Anterior cingulate cortex (tissue), 58 donors: ENCODE measurements at regions not wholly inside any gene's neighbourhood (a gene's known extent, or its start where the extent isn't known, plus 50 kb on each side); places are given as distances from the start of the nearest gene placed in this dataset.
"Not testable (repeated sequence)": the region's sequence is repeated elsewhere in the genome, so short reads cannot be mapped to it uniquely, and the experiment has no call there.

Source experiments
- DNase-seq, 58 donors: peaks; one replicate each; lab custom pipeline; 2025; lab: John Stamatoyannopoulos, UW

DNA sequence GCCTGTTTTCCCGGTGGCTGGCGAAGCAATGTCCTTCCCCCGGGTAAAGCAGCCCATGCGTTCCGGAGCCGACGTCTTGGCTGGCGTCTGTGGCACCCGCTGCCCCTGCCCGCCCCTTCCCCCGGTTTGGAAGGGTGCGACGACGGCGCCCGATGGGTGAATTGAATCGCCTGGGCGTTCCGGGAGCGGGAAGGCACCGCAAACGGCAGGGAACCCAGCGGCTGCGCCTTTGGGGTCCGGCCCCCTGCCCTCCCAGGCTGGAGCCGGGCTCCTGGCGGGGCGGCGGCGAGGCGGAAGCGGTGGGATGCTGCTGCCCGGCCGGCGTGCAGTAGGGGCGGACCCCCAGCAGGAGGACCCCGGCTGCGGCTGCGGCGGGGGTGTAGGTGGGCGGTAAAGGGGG, 123.6 kb upstream of the RHOU start:
- not testable (repeated sequence) for DNase-seq

DNA sequence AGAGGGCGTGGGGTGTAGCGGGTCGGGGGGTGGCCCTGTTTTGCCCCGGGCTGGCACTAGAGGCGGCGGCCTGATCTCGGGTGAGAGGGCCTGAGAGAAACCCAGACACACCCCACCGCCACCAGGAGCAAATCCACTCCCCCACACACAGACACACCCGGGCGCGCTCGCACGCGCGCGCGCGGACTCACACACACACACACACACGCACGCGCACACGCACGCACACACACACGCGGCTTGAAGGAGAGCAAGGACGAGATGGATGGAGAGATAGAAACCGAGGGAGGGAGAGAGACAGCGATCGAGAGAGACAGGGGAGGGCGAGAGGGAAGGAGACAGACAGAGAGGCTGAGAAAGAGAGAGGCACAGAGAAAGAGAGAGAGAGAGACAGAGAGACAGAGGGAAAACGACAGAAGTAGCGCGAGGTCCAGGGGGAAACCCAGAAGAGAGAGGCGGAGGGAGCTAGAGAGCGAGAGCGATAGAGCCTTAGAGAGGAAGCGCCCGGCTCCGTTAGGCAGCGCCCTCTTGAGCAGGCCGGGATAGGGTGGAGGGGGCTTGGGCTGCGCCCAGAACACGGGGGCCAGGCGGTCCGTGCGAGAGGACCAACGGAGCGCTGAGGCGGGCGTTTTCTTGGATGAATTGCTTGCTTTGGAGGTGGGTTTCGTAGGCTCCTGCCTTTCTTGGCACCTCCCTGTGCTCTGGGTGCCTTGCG, 113.1 kb upstream of the RHOU start:
- DNase-seq, result not testable (repeated sequence)

DNA sequence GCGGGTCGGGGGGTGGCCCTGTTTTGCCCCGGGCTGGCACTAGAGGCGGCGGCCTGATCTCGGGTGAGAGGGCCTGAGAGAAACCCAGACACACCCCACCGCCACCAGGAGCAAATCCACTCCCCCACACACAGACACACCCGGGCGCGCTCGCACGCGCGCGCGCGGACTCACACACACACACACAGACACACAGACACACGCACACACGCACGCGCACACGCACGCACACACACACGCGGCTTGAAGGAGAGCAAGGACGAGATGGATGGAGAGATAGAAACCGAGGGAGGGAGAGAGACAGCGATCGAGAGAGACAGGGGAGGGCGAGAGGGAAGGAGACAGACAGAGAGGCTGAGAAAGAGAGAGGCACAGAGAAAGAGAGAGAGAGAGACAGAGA, 108.8 kb upstream of the RHOU start:
- DNase-seq, result not testable (repeated sequence)

DNA sequence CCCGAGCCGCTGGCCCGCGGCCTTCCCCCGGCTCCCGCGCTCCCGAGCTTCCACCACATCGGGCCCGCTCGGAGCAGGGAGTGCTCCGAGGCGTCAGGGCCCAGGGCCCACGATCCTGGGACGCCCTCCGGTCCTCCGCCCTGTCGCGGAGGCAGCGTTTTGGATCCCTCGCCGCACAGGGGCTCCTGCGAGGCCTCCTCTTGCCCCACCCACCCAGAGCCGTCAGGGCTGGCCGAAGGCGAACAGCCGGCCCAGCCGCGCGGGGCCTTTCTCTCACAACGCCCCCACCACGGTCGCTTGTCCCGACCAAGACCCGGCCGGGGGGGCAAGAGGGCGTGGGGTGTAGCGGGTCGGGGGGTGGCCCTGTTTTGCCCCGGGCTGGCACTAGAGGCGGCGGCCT, 102.4 kb upstream of the RHOU start:
- not testable (repeated sequence) for DNase-seq

DNA sequence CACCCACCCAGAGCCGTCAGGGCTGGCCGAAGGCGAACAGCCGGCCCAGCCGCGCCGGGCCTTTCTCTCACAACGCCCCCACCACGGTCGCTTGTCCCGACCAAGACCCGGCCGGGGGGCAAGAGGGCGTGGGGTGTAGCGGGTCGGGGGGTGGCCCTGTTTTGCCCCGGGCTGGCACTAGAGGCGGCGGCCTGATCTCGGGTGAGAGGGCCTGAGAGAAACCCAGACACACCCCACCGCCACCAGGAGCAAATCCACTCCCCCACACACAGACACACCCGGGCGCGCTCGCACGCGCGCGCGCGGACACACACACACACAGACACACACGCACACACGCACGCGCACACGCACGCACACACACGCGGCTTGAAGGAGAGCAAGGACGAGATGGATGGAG, 100.0 kb upstream of the RHOU start:
- DNase-seq, result peak in 1 of 58 donors; percentile 55

DNA sequence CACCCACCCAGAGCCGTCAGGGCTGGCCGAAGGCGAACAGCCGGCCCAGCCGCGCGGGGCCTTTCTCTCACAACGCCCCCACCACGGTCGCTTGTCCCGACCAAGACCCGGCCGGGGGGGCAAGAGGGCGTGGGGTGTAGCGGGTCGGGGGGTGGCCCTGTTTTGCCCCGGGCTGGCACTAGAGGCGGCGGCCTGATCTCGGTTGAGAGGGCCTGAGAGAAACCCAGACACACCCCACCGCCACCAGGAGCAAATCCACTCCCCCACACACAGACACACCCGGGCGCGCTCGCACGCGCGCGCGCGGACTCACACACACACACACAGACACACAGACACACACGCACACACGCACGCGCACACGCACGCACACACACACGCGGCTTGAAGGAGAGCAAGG, 97.8 kb upstream of the RHOU start:
- DNase-seq, result not testable (repeated sequence)

DNA sequence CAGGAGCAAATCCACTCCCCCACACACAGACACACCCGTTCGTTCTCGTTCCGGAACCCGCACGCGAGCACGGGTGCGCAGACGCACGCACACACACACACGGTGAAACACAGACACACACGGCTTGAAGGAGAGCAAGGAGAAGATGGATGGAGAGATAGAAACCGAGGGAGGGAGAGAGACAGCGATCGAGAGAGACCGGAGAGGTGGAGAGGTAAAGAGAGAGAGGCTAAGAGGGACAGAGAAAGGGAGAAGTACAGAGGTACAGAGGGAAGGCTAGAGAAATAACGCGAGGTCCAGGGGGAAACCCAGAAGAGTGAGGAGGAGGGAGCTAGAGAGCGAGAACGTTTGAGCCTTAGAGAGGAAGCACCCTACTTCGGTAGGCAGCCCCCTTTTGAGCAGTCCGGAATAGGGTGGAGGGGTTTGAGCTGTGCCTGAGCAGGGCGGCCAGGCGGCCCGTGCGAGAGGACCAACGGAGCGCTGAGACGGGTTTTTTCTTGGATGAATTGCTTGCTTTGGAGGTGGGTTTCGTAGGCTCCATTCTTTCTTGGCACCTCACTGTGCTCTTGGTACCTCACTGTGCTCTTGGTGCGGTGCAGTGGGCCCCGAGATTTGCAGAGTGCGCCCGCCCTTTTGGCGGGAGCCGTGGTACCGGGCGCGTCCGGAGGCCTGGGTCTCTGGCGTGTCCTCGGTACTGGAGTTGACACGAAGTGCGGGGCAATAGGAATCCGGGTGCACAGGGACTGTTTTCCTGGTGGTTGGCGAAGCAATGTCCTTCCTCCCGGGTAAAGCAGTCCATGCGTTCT, 88.4 kb upstream of the RHOU start:
- peak in 1 of 58 donors; percentile 9 for DNase-seq

DNA sequence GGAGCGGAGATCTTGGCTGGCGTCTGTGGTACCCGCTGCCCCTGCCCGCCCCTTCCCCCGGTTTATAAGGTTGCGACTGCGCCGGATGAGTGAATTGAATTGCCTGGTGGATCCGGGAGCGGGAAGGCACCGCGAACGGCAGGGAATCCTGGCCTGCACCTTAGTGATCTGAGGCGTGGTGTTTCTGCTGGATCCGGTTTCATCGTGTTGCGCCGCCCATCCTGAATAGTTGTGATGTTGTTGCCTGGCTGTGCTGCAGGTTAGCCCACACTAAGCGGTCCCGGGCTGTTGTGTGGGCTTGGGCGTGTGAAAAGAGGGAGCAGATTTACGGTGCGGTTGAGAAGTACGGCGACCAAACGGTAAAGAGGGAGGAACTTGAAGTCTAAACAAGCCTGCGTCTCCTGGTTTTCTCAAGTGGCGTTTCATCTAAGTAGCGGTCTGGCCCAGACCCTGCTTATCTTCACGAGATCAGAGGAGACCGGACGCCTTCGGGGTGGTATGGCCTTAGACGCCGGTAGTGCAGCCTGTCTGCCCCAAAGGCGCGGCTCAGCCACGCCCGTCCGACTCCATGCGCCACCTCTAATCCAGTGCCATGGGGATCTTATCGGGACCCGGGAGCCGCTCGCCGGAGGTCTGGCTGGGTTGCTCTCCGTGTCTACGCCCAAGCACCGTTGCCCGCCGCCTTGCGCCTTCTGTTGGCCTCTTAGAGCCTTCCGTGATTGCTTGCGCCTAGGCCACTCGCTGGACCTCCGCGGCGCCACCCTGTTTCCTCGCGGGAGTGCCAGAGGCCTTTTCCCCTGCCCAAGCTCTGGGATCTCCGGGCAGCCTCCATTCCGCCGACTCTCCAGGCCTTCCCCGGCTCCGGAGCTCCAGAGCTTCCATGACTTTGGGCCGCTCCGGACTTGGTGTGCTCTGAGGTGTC, 87.5 kb upstream of the RHOU start:
- no peak for DNase-seq

DNA sequence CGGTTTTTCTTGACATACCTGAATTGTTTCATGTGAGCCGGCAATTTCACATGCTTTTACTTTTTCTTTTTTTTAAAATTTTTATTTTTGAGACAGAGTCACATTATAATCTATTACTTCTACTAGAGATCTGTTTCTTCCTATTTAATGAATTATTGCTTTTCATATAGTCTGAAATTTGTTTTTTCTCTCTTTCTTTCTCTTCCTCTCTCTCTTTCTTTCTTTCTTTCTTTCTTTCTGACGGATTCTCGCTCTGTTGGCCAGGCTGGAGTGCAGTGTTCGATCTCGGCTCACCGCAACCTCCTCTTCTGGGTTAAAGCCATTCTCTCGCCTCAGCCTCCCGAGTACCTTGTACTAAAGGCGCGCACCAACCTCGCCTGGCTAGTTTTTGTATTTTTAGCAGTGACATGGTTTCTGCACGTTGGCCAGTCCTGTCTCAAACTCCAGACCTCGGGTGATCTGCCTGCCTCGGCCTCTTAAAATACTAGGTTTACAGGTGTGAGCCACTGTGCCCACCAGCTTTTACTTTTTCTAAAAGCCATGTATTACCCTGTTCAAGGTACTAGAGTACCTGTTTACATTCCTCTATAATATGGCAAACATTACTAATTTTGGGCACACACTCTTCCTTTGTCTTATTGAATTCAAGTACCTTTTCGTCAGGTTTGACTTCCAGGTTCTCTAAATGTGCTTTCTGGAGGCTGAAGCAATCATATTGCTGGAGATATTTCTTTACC, 86.5 kb upstream of the RHOU start:
- DNase-seq, result no peak

DNA sequence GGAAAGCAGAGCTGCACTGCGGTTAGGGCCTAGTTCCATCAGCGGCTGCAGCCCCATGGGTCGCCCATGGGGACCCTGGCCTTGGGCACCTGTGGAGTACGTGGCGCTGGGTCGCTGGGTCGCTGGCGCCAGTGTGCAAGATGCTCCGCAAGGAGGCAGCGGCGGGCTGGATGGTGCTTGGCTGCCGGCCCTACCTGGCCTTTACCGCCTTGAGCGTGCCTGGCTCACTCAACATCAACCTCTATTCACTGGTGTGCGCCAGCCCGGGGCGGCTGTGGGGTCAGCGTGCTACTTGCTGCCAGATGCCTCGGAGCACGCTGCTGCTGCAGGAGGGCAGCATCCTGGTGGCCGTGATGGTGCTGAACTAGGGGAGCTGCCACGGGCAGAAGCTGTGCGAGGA, 85.1 kb upstream of the RHOU start:
- no peak for DNase-seq

DNA sequence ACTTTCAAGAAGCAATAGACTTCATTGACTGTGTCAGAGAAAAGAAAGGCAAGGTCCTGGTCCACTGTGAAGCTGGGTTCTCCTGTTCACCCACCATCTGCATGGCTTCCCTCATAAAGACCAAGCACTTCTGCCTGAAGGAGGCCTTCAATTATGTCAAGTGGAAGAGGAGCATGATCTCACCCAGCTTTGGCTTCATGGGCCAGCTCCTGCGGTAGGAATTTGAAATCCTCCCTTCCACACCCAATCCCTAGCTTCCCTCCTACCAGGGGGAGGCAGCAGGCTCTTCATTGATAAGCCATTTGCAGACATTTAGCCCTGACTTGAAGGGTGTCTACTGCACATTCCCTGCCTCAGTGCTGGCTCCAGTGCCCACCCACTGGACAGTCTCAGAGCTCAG, 84.3 kb upstream of the RHOU start:
- DNase-seq, result no peak

DNA sequence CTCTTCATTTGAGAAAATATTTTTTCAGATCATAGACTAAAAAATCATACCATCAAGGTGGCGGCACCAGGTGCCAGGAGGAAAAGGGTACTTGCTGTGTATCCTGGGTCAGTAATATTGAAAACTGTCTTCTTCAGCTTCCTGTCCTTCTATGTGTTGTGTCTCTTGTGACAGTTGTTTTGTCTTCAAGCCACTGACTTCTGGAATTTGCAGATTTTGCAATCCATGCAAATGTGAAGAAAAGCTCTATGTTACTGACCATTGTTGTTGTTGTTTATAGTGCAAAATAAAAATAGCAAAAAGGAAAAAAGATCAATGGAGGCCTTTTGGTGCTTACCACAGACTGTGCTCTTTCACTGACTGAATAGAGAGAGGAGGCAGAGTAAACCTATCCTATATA, 83.2 kb upstream of the RHOU start:
- DNase-seq, result no peak

DNA sequence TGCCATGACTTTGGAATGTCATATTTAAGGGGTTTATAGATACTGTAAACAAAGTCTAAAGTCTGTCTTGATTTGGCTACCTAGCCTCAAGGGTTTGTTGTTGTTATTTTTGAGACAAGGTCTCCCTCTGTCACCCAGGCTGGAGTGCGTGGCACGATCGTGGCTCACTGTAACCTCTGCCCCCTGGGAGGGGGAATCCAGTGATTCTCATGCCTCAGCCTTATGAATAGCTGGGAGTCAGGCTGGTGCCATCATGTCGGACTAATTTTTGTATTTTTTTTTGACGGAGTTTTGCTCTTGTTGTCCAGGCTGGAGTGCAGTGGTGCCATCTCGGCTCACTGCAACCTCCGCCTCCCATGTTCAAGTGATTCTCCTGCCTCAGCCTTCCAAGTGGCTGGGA, 82.2 kb upstream of the RHOU start:
- not testable (repeated sequence) for DNase-seq

DNA sequence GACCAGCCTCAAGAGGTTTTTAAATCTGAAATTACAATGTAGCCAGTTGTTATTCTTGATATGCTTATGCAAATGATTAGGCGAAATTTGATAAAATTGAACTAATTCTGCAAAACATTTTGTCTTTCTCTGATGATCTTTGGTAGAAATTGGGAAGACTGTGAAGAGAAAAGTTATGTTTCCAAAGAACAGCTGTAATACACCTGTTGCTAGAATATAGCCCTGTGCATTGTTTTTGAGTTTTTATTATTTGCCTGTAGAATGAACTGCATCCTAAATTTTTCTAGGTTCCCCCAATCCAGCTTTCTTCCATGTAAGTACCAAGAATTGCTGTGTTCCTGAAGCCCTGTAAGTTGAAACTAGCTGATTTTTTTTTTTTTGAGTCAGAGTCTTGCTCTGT, 81.5 kb upstream of the RHOU start:
- no peak for DNase-seq

DNA sequence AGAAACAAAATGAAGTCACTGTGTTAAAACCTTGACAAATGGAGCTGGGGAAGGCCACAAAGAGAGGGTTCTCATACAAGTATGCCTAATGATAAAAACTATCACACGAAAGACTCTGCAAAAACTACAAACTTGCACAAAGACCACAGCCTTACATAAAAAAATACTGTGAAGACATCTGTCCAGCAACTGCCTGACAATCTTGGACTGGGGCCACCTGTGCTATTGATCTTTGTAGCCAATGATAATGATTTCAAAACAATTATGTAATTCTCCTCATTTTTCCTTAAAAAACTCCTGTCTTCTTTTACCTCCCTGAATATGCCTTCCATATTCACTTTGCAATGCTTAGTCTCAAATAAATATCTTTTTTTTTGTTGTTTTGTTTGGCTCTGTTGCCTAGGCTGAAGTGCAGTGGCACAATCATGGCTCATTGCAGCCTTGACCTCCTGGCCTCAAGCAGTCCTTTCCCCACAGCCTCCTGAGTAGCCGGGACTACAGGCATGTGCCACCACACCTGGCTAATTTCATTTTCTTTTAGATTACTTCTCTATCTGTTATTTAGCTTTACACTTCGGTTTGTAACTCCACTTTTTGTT, 79.4 kb upstream of the RHOU start:
- DNase-seq, result no peak

DNA sequence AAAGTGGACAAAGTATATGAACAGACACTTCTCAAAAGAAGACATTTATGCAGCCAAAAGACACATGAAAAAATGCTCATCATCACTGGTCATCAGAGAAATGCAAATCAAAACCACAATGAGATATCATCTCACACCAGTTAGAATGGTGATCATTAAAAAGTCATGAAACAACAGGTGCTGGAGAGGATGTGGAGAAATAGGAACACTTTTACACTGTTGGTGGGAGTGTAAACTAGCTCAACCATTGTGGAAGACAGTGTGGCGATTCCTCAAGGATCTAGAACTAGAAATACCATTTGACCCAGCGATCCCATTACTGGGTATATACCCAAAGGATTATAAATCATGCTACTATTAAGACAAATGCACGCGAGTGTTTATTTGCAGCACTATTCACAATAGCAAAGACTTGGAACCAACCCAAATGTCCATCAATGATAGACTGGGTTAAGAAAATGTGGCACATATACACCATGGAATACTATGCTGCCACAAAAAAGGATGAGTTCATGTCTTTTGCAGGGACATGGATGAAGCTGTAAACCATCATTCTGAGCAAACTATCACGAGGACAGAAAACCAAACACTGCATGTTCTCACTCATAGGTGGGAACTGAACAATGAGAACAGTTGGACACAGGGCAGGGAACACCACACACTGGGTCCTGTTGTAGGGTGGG, 73.1 kb upstream of the RHOU start:
- DNase-seq, result not testable (repeated sequence)

DNA sequence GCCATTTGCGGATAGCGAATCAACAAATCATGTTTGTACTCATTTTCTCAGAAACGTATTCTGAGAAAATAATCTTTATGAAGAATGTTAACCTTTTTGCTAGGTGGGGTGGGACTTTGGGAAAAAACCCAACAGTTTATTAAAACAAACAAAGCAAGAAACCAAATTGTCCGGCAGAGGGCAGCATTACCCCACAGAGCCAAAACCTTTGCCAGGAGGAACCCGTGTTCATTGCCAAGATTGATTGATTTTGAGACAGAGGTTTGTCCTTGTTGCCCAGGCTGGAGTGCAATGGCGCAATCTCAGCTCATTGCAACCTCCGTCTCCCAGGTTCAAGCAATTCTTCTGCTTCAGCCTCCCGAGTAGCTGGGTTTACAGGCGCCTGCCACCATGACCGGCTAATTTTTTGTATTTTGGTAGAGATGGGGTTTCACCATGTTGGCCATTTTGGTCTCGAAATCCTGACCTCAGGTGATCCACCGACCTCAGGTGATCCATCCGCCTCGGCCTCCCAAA, 70.8 kb upstream of the RHOU start:
- peak in 51 of 58 donors; percentile 7 to 86 (median 48) for DNase-seq

DNA sequence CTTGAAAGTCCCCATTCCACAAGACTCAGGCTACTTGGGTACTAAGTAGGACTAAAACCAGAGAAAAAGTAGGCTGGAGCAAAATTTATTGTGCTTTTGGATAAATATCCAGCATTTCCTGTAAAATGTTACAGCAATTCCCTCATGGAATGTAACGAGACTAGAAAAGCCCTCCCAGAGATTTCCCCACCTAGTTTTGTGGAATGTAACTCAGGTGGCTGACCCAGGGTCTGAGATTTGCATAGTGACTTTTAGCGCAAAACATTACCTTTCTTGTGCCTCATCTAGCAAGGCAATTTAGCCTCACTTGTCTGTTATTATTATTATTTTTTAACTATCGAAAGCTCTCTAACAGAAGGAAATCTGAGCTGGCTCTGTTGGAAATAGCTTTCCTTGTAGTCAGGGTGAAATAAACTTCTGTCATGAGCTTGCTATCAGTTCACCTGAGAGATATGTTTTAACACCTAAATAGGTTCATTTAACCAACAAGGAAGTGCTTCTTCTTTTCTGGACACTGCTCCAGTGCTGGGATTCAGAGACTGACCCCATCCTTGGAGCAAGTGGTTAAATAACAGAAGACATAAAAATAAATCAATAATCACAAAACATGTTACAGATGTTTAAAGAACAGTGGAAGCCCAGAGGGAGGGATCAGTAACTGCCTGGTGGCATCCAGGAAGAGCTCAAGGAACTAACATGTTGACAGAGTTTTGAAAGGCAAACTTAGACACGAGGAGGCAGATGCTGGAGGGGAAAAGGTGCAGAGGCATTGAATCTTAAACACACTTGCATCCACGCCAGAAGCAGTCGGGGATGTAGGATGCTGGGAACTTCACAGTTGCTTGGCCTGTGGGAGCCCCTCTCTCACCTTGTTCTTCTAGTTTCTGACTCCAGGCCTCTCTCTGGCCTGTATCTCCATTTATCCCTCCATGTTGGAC, 68.3 kb upstream of the RHOU start:
- DNase-seq, result no peak
